ENCODE measurements at regions not wholly inside any gene's neighbourhood (a gene's known extent, or its start where the extent isn't known, plus 50 kb on each side); places are given as distances from the start of the nearest gene placed in this dataset.

DNA sequence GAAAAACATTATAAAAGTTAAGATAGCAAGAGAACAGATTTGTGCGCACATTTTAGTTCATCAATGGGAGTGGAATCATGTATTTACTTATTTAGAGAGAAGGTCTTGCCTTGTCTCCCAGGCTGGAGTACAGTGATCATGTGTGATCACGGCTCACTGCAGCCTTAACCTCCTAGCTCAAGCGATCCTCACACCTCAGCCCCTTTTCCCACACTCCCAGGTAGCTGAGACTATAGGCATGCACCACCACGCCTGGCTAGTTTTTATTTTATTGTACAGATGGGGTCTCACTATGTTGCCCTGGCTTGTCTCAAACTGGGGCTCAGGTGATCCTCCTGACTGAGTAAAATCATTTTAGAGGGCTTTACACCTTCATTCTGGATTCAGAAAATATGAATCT lies 72.3 kb upstream of the ADGRF1 start:
- no peak for DNase-seq

DNA sequence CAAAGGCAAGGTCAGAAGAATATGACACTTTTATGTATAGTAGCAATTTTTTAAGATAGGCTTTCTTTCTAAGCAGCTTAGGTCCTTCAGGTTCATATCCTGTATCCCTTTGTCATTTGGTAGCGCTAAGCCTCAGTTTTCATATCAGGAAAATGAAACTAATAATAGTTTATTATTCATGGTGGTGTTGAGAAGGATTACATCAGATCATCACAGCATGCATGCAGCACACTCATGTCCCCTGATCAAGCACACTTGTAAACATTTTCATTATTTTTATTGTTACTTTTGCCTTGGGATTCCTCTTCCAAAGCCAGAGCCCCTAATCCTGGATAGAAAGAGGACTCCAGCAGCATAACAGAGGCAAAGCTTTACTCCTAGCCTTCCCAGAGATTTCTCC lies 70.2 kb upstream of the ADGRF1 start:
- no peak for DNase-seq

DNA sequence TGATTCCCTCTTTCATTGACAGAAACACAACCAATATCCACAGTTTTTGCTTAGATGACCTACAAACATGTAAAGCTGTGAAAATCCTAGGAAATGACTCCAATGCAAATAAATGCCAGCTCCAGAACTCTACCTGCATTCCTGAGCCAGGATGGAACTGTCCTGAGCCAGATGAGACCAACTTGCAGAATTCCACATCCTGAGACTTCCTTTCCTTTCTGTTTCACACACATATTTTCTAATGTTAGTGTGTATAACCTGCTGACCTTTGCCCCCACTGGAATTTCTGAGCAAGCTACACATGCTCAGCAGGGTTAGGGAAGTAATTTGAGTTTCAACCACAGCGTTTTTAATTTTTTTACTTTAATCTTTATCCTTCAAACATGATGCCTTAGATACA lies 69.6 kb upstream of the ADGRF1 start:
- DNase-seq = no peak

DNA sequence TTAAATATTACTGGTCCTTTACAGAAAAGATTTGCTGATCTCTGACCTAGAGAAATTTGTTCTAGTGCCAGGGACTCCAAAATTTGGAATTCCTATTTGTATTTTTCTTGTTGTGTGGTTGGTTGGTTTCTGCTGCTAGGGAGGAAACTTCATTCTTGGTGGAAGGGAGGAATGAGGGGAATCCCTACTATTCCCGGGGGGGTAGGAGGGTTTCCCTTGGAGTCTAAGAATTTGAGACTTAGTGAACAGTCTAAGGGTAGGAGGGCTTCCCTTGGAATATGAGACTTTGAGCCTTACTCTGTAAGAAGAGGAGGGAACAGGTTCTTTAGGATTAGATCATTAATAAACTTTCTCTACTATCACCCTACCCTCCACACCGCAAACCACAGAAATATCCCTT lies 67.1 kb upstream of the ADGRF1 start:
- no peak for DNase-seq

DNA sequence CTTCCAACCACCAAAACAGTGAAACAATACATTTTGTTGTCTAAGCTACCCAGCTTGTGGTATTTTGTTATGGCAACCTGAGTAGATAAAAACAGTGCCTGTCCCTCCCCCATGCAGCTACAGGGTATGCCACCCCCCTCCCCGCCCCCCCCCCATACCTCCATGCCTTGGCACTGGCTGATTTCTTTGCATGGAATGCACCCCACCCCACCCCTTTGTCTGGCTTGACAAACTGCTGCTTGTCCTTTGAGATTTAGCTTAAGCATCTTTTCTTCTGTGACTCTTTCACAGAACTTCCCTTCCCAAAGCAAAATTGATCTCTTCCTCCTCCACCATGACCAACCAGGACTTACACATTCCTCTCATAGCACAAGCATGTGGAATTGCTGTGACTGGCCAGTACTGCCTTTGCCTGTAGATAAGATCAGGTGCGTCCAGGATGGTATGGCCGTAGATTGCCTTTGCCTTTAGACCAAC lies 64.6 kb upstream of the ADGRF1 start:
- no peak for DNase-seq

DNA sequence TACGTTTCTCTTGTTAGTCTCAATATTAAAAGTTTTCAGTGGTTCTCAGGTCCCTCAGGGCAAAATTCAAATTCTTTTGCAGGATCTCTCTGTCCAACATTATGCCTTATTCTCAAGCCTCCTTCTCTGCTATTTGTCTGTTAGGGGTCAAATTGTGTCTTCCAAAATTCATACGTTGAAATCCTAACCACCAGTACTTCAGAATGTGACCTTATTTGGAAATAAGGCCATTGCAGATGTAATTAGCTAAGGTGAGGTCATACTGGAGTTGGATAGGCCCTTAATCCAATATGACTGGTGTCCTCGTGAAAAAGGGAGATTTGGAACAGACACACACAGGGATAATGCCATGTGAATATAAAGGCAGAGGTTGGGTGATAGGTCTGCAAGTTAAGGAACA lies 64.1 kb upstream of the ADGRF1 start:
- no peak for DNase-seq

DNA sequence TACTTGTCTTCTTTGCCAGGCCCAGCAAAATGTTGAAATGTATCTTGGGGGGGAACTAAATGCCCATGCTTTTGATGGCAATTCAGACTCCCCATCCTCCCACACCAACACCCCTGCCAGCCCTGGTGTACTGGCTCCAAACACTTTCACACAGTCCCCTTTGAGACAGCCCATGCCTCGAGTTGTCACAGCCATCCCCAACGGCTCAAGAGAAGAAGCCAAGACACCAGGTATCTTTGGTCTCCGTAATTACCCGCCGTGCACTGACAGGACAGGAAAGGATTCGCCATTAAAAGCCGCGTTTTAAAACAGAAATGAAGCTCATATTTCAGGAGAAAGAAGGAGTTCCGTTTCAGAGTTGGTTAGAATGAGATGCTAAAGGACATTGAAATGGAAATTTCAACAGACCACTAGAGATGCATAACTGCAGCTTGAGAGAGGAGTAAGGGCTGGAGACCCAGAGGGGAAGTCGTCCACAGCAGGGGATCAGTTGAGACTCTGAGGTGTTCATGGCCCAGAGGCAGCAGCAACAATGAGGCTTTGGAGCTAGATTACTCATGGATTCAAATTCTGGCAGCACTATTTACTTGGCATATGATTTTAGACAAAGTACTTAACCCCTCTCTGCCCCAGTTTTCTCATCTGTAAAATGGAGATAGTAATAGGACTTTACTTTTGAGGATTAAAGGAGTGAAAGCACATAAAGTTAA lies 63.5 kb upstream of the ADGRF1 start:
- no peak for DNase-seq

DNA sequence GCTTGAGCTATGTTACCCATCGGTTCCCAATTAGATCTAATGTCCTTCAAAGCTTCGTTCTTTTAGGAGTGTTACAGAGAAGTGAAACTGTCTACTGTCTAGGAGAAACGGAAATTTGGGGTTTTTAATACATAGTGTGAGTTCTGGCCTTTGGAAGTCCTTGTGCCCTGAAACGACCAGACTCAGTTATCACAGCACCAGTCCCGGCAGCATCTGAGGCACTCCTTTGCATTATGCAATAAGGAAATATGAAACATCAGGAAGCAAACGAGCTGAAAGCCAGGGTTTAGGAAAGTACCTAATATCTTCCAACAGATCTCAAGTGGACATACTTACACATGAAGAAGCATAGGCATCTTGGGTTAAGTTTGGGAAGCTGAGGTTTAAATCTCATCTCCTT lies 61.8 kb upstream of the ADGRF1 start:
- DNase-seq = no peak

DNA sequence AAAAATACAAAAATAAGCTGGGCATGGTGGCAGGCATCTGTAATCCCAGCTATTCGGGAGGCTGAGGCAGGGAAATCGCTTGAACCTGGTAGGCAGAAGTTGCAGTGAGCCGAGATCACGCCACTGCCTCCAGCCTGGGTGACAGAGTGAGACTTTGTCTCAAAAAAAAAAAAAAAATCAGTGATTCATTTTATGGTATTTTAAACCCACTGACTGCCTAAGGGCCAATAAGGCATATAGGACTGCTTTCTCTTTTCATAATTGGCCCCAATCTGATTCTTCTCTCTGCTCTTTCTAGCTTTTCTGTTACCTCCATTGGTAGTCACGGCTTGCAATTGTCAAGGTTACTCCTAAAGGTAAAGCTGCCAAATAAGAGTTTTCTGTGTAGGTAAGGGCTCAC lies 60.2 kb upstream of the ADGRF1 start:
- DNase-seq = no peak

DNA sequence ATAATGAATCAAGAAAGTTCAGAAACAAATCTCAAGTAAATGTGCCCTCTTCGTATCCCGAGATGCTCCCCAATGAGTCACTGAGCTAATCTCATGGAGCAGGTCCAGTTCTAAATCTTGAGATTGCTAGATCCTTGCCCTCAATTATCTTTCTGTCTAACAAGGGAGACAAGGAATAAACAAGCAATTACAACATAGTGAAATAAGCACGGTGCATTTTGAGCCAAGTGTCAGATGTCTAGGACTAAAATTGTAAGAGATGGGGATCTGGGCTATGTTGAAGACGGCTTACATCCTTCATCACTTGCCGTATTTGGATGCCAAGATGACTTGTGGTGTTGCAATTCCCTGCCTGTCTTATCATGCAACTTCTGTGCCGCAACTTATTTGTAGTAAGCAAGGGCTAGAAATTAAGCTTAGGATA lies 56.5 kb upstream of the ADGRF1 start:
- DNase-seq = no peak

DNA sequence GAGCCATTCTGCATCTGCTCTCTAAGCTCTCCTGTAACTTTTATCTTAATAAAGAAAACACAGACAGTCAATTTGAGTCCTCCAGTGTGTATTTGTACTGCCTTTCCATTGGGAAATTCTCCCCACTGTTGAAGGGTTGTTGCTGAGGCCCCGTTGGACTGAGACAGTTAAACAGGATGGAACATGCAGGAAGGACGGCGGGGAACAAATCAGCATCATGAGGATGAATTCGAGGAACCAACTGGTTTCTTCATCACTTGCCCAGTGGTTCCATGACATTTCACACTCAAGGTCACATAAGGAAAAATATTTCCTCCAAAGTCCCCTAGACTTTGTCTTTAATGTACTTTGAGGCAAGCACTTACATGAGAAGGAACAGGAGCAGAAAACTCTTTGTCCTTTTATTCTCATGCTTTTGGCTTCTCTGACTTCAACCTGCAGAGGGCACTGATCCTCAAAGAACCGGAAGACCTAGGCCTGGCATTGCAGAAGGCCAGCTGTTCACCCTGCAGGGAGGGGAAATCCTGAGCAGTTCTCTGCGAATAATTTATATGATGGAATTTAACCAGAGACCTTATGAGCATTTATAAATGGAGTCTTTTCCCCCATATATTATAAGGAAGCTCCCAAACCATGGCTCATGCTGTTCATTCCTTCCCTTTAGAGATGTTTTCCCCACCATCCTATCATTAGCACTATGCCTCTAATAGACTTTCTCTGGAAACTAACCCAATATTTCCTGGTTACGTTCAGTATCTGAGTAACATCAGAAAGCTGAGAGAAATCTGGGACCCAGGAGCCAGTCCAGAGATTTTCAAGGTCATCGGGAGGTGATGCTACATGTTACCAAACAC lies 55.2 kb upstream of the ADGRF1 start:
- DNase-seq = peak; percentile 91

DNA sequence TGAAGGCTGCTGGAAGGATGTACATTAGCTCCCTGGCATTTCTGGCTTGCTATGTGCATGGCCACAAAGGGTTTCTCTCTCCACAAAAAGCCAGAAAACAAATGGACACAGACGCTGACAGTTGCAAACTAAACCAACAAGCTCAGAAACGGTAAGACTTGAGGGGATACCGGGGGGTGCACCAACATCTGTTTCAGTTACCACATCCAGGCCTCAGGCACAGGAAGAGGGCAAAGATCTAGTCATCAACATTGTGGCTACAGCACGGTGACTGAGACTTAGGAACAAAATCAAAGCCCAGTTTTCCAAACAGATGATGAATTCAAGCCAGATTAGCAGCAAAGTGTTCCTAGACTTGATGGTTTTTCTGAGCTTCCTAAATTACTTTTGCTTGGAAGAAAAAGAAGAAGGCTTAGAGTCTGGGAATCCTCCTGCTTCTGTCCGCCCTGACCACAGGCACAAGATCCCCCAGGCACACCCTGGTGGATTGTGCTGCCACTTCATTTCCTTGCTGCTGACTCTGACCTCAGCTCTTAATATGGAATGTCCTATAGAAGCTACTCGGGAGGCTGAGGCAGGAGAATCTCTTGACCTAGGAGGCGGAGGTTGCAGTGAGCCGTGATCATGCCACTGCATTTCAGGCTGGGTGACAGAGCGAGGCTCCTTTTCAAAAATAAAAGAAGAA lies 54.2 kb upstream of the ADGRF1 start:
- no peak for DNase-seq

DNA sequence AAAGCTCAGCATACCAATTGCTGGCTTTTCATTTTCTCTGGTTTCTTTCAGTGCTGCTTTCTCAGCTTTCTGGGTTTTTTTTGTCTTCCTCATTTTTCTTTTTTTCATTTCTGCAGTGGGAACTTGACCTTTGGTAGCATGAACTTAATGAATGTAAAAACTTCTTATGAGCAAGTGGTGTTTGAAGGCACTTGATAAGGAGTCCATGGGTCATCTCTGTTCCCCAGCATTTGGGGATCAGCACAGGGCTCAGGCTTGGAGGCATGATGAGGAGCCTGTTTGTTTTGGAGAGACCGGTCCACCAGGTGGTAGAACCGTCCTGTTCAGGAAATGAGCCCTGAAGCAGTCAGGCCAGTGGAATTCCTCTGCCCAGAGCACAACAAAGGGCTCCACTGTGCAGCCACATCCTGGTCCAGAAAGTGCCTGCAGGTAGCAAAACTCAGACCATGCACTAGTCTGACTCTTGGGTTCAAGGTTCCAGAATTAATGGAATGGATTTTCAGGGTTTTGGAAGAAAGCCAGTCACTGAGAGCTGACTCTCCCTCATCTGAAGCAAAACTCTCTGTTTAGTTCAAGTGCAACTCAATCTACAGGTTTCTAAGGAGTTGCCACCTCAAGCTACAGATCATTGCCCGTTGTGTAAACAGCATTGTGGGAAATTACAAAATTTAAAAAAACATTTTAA lies 52.3 kb upstream of the ADGRF1 start:
- DNase-seq = no peak

DNA sequence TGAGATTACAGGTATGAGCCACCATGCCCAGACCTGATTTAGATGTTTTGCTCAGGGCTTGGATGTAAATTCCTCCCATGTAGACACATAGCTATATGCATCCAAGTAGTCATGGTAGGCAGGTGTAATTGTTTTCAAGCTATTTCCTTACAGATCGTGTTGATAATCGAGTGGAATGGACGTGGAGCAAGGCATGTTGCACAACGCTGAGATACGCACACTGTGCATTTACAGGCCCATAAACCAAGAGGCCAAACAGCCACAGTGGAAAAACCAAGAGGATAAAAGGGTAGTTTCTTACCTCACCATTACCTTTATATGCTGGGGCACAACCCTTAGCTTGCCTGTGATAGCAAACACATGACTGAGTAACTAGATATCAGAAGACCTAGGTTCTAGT lies 51.0 kb upstream of the ADGRF1 start:
- no peak for DNase-seq

DNA sequence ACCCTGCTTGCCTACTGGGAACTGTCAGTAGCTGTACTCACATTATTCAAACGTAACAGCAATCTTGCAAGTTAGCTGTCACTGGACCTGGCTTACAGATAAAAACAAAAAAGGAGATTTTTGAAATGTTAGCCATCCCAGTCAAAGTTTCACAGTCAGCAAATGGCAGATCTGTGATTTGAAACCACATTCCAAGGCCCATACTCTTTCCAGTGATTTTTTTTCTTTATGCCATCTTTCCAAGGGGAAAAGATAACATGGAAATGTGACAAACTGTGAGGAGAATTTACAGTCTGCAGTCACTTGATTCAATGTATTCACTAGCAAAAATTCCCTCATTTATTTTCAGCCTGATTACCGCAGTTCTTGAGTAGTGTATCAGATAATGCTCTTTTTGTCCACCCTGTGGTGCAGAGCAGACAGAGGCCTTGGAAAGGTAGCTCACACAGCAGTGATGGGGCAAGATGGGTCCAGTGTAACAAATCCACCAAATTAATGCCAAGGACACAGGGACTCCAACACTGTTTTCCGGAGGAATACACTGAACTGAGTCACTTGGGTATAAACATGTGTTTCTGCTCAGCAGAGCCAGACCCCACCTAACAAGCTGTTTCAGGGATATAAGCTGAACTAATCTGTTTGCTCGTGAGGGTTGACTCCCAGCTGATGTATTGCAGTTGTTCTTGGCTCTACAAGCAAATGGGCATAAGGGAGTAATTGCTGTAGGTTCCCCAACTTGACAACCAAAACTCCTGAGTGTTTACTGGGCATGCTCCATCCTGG lies 49.9 kb upstream of the ADGRF1 start:
- DNase-seq = no peak
